Stimulated activated CD4-positive, alpha-beta T cell treated with anti-CD3 and anti-CD28 coated beads, Interleukin-1b, Interleukin-23, amount 100 ng/mL, for 48 hours (primary cell): ENCODE measurements at regions not wholly inside any gene's neighbourhood (a gene's known extent, or its start where the extent isn't known, plus 50 kb on each side); places are given as distances from the start of the nearest gene placed in this dataset.
"Not testable (repeated sequence)": the region's sequence is repeated elsewhere in the genome, so short reads cannot be mapped to it uniquely, and the experiment has no call there.

Source experiments
- DNase-seq: peaks from one replicate; pipeline ENCODE4 v3.0.0-alpha.2; 2020

GRCh38 chr6:131336596-131336995 is 201.3 kb downstream of the AKAP7 start:
- no peak for DNase-seq

GRCh38 chr6:131346896-131347295 is 211.6 kb downstream of the AKAP7 start:
- not testable (repeated sequence) for DNase-seq

GRCh38 chr6:131348572-131348971 is 213.3 kb downstream of the AKAP7 start:
- no peak for DNase-seq

GRCh38 chr6:131349199-131349598 is 213.9 kb downstream of the AKAP7 start:
- no peak for DNase-seq

GRCh38 chr6:131353106-131353505 is 217.8 kb downstream of the AKAP7 start:
- no peak for DNase-seq

GRCh38 chr6:131353876-131354275 is 218.6 kb downstream of the AKAP7 start:
- DNase-seq = no peak

- DNase-seq = no peak
These were observed 218.7 kb upstream of the ARG1 start for GRCh38 chr6:131354356-131354755.

GRCh38 chr6:131356161-131356560 is 216.9 kb upstream of the ARG1 start:
- DNase-seq = no peak

GRCh38 chr6:131357501-131357900 is 215.5 kb upstream of the ARG1 start:
- no peak for DNase-seq

- no peak for DNase-seq
These were observed 211.0 kb upstream of the ARG1 start for GRCh38 chr6:131362070-131362469.

GRCh38 chr6:131362696-131363095 is 210.3 kb upstream of the ARG1 start:
- no peak for DNase-seq

- DNase-seq = no peak
These were observed 208.8 kb upstream of the ARG1 start for GRCh38 chr6:131363947-131364834.

- no peak for DNase-seq
These were observed 206.8 kb upstream of the ARG1 start for GRCh38 chr6:131366223-131366622.

- DNase-seq = no peak
These were observed 205.7 kb upstream of the ARG1 start for GRCh38 chr6:131367206-131367873.

- no peak for DNase-seq
These were observed 204.7 kb upstream of the ARG1 start for GRCh38 chr6:131368198-131368911.

- no peak for DNase-seq
These were observed 200.5 kb upstream of the ARG1 start for GRCh38 chr6:131372535-131372934.

GRCh38 chr6:131377112-131377705 is 195.8 kb upstream of the ARG1 start:
- DNase-seq = no peak

- DNase-seq = no peak
These were observed 194.2 kb upstream of the ARG1 start for GRCh38 chr6:131378874-131379273.

GRCh38 chr6:131379948-131380347 is 193.1 kb upstream of the ARG1 start:
- DNase-seq = no peak

- no peak for DNase-seq
These were observed 191.8 kb upstream of the ARG1 start for GRCh38 chr6:131381052-131381708.

- no peak for DNase-seq
These were observed 191.3 kb upstream of the ARG1 start for GRCh38 chr6:131381709-131382093.

GRCh38 chr6:131382631-131383030 is 190.4 kb upstream of the ARG1 start:
- DNase-seq = no peak
